PFSK-1 (cell line): ENCODE measurements at regions not wholly inside any gene's neighbourhood (a gene's known extent, or its start where the extent isn't known, plus 50 kb on each side); places are given as distances from the start of the nearest gene placed in this dataset.

Experiments
- FOXP2 ChIP-seq: optimal IDR thresholded peaks from 2 replicates; pipeline ENCODE3; 2011; ENCODE audit warnings: borderline replicate concordance, control low read depth, inconsistent platforms; ENCODE audit not compliant: insufficient read depth; ENCODE audit errors: extremely low read length, extremely low read depth
- POLR2AphosphoS5 ChIP-seq: IDR thresholded peaks from 2 replicates; pipeline ENCODE4 v1.6.1; 2012; ENCODE audit warnings: low read depth, mild to moderate bottlenecking, control low read depth, low read length, moderate library complexity
- SIN3A ChIP-seq: IDR thresholded peaks from 2 replicates; pipeline ENCODE4 v1.6.1; 2012; ENCODE audit warnings: mild to moderate bottlenecking, low read length, moderate library complexity, borderline replicate concordance; ENCODE audit not compliant: insufficient read depth
- TAF1 ChIP-seq: IDR thresholded peaks from 2 replicates; pipeline ENCODE4 v1.6.1; 2012; ENCODE audit warnings: low read length, control low read depth, borderline replicate concordance; ENCODE audit not compliant: insufficient read depth
- TF ChIP-seq, protein P1 (sequence below), 2 experiments: IDR thresholded peaks; 2 replicates each; pipeline versions ENCODE4 v1.6.1 to v1.8.0; 2011 to 2012; ENCODE audit warnings: low read depth in 2 of 2, low read length in 2 of 2, control low read depth in 1 of 2, inconsistent platforms in 1 of 2, mild to moderate bottlenecking in 1 of 2, moderate library complexity in 1 of 2; ENCODE audit not compliant: insufficient read depth in 1 of 2

DNA sequence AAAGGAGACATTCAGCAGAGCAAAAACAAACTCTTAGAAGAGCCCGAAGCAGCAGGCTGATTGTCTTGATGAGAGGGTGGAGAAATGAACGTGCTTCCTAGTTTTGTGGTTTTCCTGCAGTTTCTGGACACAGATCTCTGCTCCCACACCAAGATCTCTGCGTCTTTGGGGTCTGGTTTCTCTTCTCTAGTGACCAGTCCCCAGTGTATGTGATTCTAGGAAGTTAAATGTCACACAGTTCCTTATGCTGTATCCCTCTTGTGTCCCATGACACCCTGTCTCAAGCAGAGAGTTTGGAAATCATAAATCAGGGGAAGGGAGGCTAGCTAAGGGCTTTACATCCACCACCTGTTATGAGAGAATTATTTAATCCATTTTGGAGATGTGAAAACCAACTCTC is 55.4 kb upstream of the KLF14 start:
- TF ChIP-seq POLR2AphosphoS5 (no peak), FOXP2 (no peak), TAF1 (no peak), SIN3A (no peak)
- TF ChIP-seq, protein P1, sequence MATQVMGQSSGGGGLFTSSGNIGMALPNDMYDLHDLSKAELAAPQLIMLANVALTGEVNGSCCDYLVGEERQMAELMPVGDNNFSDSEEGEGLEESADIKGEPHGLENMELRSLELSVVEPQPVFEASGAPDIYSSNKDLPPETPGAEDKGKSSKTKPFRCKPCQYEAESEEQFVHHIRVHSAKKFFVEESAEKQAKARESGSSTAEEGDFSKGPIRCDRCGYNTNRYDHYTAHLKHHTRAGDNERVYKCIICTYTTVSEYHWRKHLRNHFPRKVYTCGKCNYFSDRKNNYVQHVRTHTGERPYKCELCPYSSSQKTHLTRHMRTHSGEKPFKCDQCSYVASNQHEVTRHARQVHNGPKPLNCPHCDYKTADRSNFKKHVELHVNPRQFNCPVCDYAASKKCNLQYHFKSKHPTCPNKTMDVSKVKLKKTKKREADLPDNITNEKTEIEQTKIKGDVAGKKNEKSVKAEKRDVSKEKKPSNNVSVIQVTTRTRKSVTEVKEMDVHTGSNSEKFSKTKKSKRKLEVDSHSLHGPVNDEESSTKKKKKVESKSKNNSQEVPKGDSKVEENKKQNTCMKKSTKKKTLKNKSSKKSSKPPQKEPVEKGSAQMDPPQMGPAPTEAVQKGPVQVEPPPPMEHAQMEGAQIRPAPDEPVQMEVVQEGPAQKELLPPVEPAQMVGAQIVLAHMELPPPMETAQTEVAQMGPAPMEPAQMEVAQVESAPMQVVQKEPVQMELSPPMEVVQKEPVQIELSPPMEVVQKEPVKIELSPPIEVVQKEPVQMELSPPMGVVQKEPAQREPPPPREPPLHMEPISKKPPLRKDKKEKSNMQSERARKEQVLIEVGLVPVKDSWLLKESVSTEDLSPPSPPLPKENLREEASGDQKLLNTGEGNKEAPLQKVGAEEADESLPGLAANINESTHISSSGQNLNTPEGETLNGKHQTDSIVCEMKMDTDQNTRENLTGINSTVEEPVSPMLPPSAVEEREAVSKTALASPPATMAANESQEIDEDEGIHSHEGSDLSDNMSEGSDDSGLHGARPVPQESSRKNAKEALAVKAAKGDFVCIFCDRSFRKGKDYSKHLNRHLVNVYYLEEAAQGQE (IDR thresholded peaks at IDR 0.05; ENCODE audit: insufficient read depth in 1 of 2, low read depth in 2 of 2, low read length in 2 of 2), result no peak

DNA sequence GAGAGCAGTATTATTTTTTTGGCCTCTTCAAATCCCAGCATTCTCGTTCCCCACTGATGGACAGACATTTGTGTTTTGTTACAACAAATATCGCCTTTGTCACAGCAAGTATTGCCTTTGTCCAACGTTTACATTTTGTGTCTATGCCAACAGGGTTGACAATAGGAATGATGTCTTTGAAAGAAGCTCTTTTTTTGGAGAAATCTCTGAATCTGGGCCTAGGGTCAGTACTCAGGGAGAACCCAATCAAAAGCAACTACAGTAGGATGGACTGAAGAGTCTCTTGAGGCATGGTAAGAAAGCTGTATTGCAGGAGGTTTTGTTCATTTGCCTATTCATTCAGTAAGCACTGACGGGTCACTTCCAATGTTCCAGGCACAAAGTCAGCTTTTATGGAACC is 57.7 kb upstream of the KLF14 start:
- TF ChIP-seq, protein P1 (IDR thresholded peaks at IDR 0.05; ENCODE audit: insufficient read depth in 1 of 2, low read depth in 2 of 2, low read length in 2 of 2), result no peak
- no peak for TF ChIP-seq SIN3A
- no peak for TF ChIP-seq TAF1
- no peak for TF ChIP-seq FOXP2
- TF ChIP-seq POLR2AphosphoS5, result no peak

DNA sequence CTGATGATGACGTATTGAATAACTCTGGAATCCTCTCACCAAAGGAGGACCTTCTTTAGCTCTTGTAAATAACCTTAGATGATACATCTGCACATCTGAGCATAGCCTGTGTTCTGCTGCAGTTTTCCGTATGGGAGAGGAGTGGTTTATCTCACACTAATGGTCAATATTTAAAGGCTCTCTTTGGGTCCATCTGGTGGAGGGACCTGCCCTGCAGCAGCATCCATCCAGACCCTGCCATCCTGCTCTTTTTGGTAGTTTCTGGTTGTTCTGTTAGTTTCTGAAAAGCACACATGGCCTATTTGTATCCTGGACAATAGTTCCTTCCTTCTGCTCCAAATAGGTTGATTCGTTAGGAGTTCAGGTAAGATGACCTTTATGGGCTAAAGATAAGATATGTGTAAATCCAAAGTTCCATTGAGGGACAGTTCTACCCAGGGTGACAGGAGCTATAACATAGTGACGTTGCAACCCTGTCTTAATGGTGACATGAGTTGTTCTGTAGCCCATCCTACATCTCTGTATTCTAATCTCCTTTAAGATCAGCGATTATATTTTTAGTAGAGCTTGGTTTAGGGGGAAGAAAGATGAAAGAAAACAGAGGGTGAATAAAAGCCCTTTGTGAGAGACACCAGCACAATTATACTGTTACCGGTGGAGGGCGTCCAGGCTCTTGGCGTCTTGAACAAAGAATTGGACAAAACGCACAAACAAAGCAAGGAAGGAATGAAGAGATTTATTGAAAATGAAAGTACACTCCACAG is 60.0 kb upstream of the KLF14 start:
- no peak for TF ChIP-seq TAF1
- no peak for TF ChIP-seq POLR2AphosphoS5
- TF ChIP-seq FOXP2, result no peak
- no peak for TF ChIP-seq SIN3A
- TF ChIP-seq, protein P1 (IDR thresholded peaks at IDR 0.05; ENCODE audit: insufficient read depth in 1 of 2, low read depth in 2 of 2, low read length in 2 of 2), result no peak

DNA sequence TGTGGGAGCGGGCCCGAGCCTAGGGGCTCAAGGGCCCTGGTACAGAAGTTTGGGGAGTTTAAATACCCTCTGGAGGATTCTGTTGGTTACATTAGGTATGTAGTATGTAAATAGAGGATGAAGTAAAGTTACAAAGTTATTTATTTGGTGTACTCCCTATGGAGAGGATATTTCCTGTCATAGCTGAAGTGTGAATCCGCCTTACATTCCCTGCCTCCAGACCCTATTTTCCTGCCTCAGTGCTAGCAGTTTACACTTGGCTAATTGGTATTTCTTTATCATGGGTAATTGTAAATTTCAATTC is 60.6 kb upstream of the KLF14 start:
- TF ChIP-seq POLR2AphosphoS5, result no peak
- no peak for TF ChIP-seq FOXP2
- TF ChIP-seq, protein P1 (IDR thresholded peaks at IDR 0.05; ENCODE audit: insufficient read depth in 1 of 2, low read depth in 2 of 2, low read length in 2 of 2), result no peak
- no peak for TF ChIP-seq TAF1
- TF ChIP-seq SIN3A, result no peak

DNA sequence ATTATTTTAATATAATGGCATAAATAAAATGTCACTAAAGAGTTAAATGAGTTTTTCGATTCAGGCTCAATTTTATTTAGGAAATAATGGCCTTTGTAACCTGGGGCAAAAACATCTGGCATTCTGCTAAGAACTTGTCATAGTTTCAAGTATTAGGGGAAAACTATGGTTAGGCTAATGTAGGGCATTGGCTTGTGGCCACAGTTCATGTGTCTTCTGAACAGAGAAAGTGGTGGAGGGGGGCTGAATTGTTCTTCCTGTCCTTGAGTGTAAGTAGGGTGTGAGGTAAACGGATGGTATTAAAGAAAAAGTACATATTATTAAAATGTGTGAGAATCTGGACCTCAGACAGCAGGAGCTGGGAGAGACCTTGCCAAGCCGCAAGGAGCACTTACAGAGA is 69.1 kb upstream of the KLF14 start:
- TF ChIP-seq, protein P1 (IDR thresholded peaks at IDR 0.05; ENCODE audit: insufficient read depth in 1 of 2, low read depth in 2 of 2, low read length in 2 of 2), result no peak
- TF ChIP-seq FOXP2, result no peak
- no peak for TF ChIP-seq TAF1
- TF ChIP-seq POLR2AphosphoS5, result no peak
- no peak for TF ChIP-seq SIN3A
